ENCODE measurements at regions not wholly inside any gene's neighbourhood (a gene's known extent, or its start where the extent isn't known, plus 50 kb on each side); places are given as distances from the start of the nearest gene placed in this dataset.

- ChIA-PET POLR2A (no interaction called here), CTCF (no interaction called here)
- H3K27ac Mint-ChIP-seq (ENCODE audit: low read depth, unreplicated experiment) = no peak overlapping the region
- no peak for DNase-seq (ENCODE audit: unreplicated experiment)
- H3K4me1 Mint-ChIP-seq (ENCODE audit: insufficient read depth, unreplicated experiment) = no peaks in the 10 kb centered on the region
- no TSS peak for BruUV-seq (replicated peaks)
- no peaks in the 10 kb centered on the region for H3K36me3 Mint-ChIP-seq (ENCODE audit: insufficient read depth, unreplicated experiment)
- H3K9me3 Mint-ChIP-seq (ENCODE audit: unreplicated experiment) = no peaks in the 10 kb centered on the region
- TF ChIP-seq CTCF (IDR thresholded peaks at IDR 0.05; ENCODE audit: unreplicated experiment) = no peak
- intact Hi-C loops (cut with micrococcal nuclease) = no loop called here
- H3K4me3 Mint-ChIP-seq (ENCODE audit: unreplicated experiment) = no peak overlapping the region
- peaks cover 39% of the 10 kb centered on the region for H3K27me3 Mint-ChIP-seq (ENCODE audit: insufficient read depth, unreplicated experiment)
Observed at GRCh38 chr5:152100462-152100861, 175.8 kb upstream of the GLRA1 start.

DNA sequence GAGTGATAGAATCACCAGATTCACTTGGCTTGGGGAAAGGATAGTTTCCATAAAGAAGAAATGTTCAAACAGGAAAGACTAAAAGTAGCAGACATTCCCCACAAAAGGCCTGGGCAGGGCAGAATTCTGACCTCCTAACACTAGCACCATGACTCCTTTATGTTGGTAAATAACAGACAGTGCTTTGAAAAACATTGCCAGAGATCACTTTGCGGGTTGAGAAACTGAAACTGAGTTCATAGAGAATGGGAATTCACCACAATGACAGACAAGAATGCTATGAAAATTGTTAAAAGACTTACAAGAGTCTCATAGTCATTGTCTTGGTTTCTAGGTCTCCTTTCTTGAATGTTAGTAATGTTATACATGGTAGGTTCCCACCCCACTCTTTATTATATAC, 172.5 kb upstream of the GLRA1 start:
- Mint-ChIP-seq H3K9me3 (ENCODE audit: unreplicated experiment) (no peaks in the 10 kb centered on the region), H3K36me3 (ENCODE audit: insufficient read depth, unreplicated experiment) (no peaks in the 10 kb centered on the region), H3K4me3 (ENCODE audit: unreplicated experiment) (no peak overlapping the region), H3K4me1 (ENCODE audit: insufficient read depth, unreplicated experiment) (no peaks in the 10 kb centered on the region), H3K27me3 (ENCODE audit: insufficient read depth, unreplicated experiment) (peaks cover 55% of the 10 kb centered on the region), H3K27ac (ENCODE audit: low read depth, unreplicated experiment) (no peak overlapping the region)
- ChIA-PET CTCF (no interaction called here), POLR2A (no interaction called here)
- intact Hi-C loops (cut with micrococcal nuclease) = no loop called here
- no peak for DNase-seq (ENCODE audit: unreplicated experiment)
- TF ChIP-seq CTCF (IDR thresholded peaks at IDR 0.05; ENCODE audit: unreplicated experiment) = no peak
- BruUV-seq (replicated peaks) = no TSS peak

- Mint-ChIP-seq H3K27ac (ENCODE audit: low read depth, unreplicated experiment) (no peak overlapping the region), H3K4me1 (ENCODE audit: insufficient read depth, unreplicated experiment) (no peaks in the 10 kb centered on the region), H3K27me3 (ENCODE audit: insufficient read depth, unreplicated experiment) (peaks cover 56% of the 10 kb centered on the region), H3K4me3 (ENCODE audit: unreplicated experiment) (no peak overlapping the region), H3K36me3 (ENCODE audit: insufficient read depth, unreplicated experiment) (no peaks in the 10 kb centered on the region), H3K9me3 (ENCODE audit: unreplicated experiment) (no peaks in the 10 kb centered on the region)
- ChIA-PET CTCF (interaction anchor here (0.9 kb wide), 1 partner anchor 48 kb away, joined by 4 read pairs; no protein-coding TSS in a partner anchor), POLR2A (interaction anchor here (1.4 kb wide), 1 partner anchor 276 kb away, joined by 4 read pairs; no protein-coding TSS in a partner anchor)
- DNase-seq (ENCODE audit: unreplicated experiment) = no peak
- no peak for TF ChIP-seq CTCF (IDR thresholded peaks at IDR 0.05; ENCODE audit: unreplicated experiment)
- BruUV-seq (replicated peaks) = no TSS peak
- intact Hi-C loops (cut with micrococcal nuclease) = loop anchor here (5.0 kb wide), 1 partner anchor 37 kb away; no protein-coding TSS in a partner anchor
Observed at GRCh38 chr5:152094716-152095115, 170.1 kb upstream of the GLRA1 start.

DNA sequence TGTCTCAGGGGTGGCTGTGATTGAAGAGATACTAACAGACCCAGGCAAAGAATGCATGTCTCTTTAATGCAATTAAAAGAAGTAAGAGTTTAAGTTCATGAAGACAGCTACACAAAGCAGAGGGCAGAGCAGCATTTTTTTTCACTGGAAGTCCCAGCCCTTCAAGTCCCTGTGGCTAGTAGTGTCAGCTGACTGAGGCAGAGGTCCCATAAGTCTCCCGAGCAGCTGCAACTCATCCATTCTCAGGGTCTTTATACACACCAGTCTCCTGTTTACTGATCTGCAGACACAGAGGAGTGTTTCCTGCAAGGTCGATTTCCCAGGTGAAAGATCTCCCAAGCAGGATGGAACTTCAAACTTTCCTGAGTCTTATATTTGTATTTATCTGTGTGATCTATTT, 169.4 kb upstream of the GLRA1 start:
- Mint-ChIP-seq H3K4me1 (ENCODE audit: insufficient read depth, unreplicated experiment) (no peaks in the 10 kb centered on the region), H3K4me3 (ENCODE audit: unreplicated experiment) (no peak overlapping the region)
- CTCF ChIA-PET = interaction anchor here (0.7 to 0.9 kb wide), 3 partner anchors 49 to 435 kb away, joined by 3 to 4 read pairs (median 3); no protein-coding TSS in a partner anchor

More for the DNA sequence above, 169.4 kb upstream of the GLRA1 start:
- no peak for DNase-seq (ENCODE audit: unreplicated experiment)
- H3K36me3 Mint-ChIP-seq (ENCODE audit: insufficient read depth, unreplicated experiment) = no peaks in the 10 kb centered on the region
- no peak overlapping the region for H3K27ac Mint-ChIP-seq (ENCODE audit: low read depth, unreplicated experiment)
- POLR2A ChIA-PET = interaction anchor here (1.4 kb wide), 1 partner anchor 275 kb away, joined by 4 read pairs; no protein-coding TSS in a partner anchor
- no peaks in the 10 kb centered on the region for H3K9me3 Mint-ChIP-seq (ENCODE audit: unreplicated experiment)
- H3K27me3 Mint-ChIP-seq (ENCODE audit: insufficient read depth, unreplicated experiment) = peaks cover 57% of the 10 kb centered on the region
- TF ChIP-seq CTCF (IDR thresholded peaks at IDR 0.05; ENCODE audit: unreplicated experiment) = no peak
- BruUV-seq (replicated peaks) = no TSS peak
- intact Hi-C loops (cut with micrococcal nuclease) = loop anchor here (5.0 kb wide), 1 partner anchor 37 kb away; no protein-coding TSS in a partner anchor

Measured in MCF 10A (cell line).